ENCODE measurements at regions not wholly inside any gene's neighbourhood (a gene's known extent, or its start where the extent isn't known, plus 50 kb on each side); places are given as distances from the start of the nearest gene placed in this dataset.

- CTCF ChIA-PET: no interaction called here
Measured at GRCh38 chr3:22010997-22011396, 260.0 kb upstream of the ZNF385D start.

GRCh38 chr3:22012471-22012870 is 261.5 kb upstream of the ZNF385D start:
- Histone ChIP-seq H3K36me3 (ENCODE audit: insufficient read depth, low read length, poor library complexity, severe bottlenecking) (no peaks in the 10 kb centered on the region), H3K4me3 (ENCODE audit: low read depth, low read length, poor library complexity, severe bottlenecking) (no peak overlapping the region), H3K27ac (ENCODE audit: low read depth, low read length, poor library complexity, severe bottlenecking) (no peak overlapping the region), H3K9me3 (ENCODE audit: low read depth, low read length, poor library complexity, severe bottlenecking) (peaks cover 16% of the 10 kb centered on the region), H3K4me1 (ENCODE audit: insufficient read depth, low read length, poor library complexity, severe bottlenecking) (no peaks in the 10 kb centered on the region), H3K27me3 (replicated peaks; ENCODE audit: insufficient read depth, low read depth, low read length, poor library complexity) (no peaks in the 10 kb centered on the region)
- ChIA-PET CTCF (no interaction called here), POLR2A (ENCODE audit: low non-redundant PET) (no interaction called here)
- DNase-seq (ENCODE audit: low spot score): no peak
- no TSS peak for BruUV-seq (replicated peaks)
- intact Hi-C loops (cut with micrococcal nuclease; ENCODE audit: unreplicated experiment): no loop called here
- TF ChIP-seq CTCF (conservative IDR thresholded peaks at IDR 0.05; ENCODE audit: low read depth, low read length) (no peak), EZH2 (IDR thresholded peaks at IDR 0.05; ENCODE audit: borderline replicate concordance, low read depth, low read length, poor library complexity, severe bottlenecking) (no peak)

More at GRCh38 chr3:22010997-22011396, 260.0 kb upstream of the ZNF385D start:
- Histone ChIP-seq H3K4me1 (ENCODE audit: insufficient read depth, low read length, poor library complexity, severe bottlenecking) (no peaks in the 10 kb centered on the region), H3K27ac (ENCODE audit: low read depth, low read length, poor library complexity, severe bottlenecking) (no peak overlapping the region), H3K4me3 (ENCODE audit: low read depth, low read length, poor library complexity, severe bottlenecking) (no peak overlapping the region), H3K36me3 (ENCODE audit: insufficient read depth, low read length, poor library complexity, severe bottlenecking) (no peaks in the 10 kb centered on the region), H3K9me3 (ENCODE audit: low read depth, low read length, poor library complexity, severe bottlenecking) (peaks cover 23% of the 10 kb centered on the region), H3K27me3 (replicated peaks; ENCODE audit: insufficient read depth, low read depth, low read length, poor library complexity) (no peaks in the 10 kb centered on the region)
- no peak for DNase-seq (ENCODE audit: low spot score)
- TF ChIP-seq EZH2 (IDR thresholded peaks at IDR 0.05; ENCODE audit: borderline replicate concordance, low read depth, low read length, poor library complexity, severe bottlenecking) (no peak), CTCF (conservative IDR thresholded peaks at IDR 0.05; ENCODE audit: low read depth, low read length) (no peak)
- no TSS peak for BruUV-seq (replicated peaks)
- intact Hi-C loops (cut with micrococcal nuclease; ENCODE audit: unreplicated experiment): no loop called here
- POLR2A ChIA-PET (ENCODE audit: low non-redundant PET): no interaction called here

GRCh38 chr3:22013641-22014040 is 262.6 kb upstream of the ZNF385D start:
- DNase-seq (ENCODE audit: low spot score): no peak
- Histone ChIP-seq H3K9me3 (ENCODE audit: low read depth, low read length, poor library complexity, severe bottlenecking) (peaks cover 26% of the 10 kb centered on the region), H3K36me3 (ENCODE audit: insufficient read depth, low read length, poor library complexity, severe bottlenecking) (no peaks in the 10 kb centered on the region), H3K4me1 (ENCODE audit: insufficient read depth, low read length, poor library complexity, severe bottlenecking) (no peaks in the 10 kb centered on the region), H3K27me3 (replicated peaks; ENCODE audit: insufficient read depth, low read depth, low read length, poor library complexity) (no peaks in the 10 kb centered on the region), H3K27ac (ENCODE audit: low read depth, low read length, poor library complexity, severe bottlenecking) (no peak overlapping the region), H3K4me3 (ENCODE audit: low read depth, low read length, poor library complexity, severe bottlenecking) (no peak overlapping the region)
- CTCF ChIA-PET: no interaction called here
- intact Hi-C loops (cut with micrococcal nuclease; ENCODE audit: unreplicated experiment): no loop called here
- TF ChIP-seq CTCF (conservative IDR thresholded peaks at IDR 0.05; ENCODE audit: low read depth, low read length) (no peak), EZH2 (IDR thresholded peaks at IDR 0.05; ENCODE audit: borderline replicate concordance, low read depth, low read length, poor library complexity, severe bottlenecking) (no peak)
- no TSS peak for BruUV-seq (replicated peaks)
- POLR2A ChIA-PET (ENCODE audit: low non-redundant PET): no interaction called here
